HFF-Myc (cell line): ENCODE measurements at regions not wholly inside any gene's neighbourhood (a gene's known extent, or its start where the extent isn't known, plus 50 kb on each side); places are given as distances from the start of the nearest gene placed in this dataset.
"Not testable (repeated sequence)": the region's sequence is repeated elsewhere in the genome, so short reads cannot be mapped to it uniquely, and the experiment has no call there.

Experiments used
- DNase-seq: peaks from one replicate; pipeline ENCODE4 v3.0.0-alpha.2; 2011; ENCODE audit warnings: low read depth; ENCODE audit errors: extremely low read depth
- H3K4me3 ChIP-seq: replicated peaks from 2 replicates; pipeline ENCODE4 v1.5.1; 2011; ENCODE audit warnings: low read depth, mild to moderate bottlenecking, control low read depth, low read length
- CTCF ChIP-seq: IDR thresholded peaks from 2 replicates; pipeline ENCODE4 v1.5.1; 2012; ENCODE audit warnings: mild to moderate bottlenecking, low read depth, low read length, control low read depth; ENCODE audit errors: missing control alignments

DNA sequence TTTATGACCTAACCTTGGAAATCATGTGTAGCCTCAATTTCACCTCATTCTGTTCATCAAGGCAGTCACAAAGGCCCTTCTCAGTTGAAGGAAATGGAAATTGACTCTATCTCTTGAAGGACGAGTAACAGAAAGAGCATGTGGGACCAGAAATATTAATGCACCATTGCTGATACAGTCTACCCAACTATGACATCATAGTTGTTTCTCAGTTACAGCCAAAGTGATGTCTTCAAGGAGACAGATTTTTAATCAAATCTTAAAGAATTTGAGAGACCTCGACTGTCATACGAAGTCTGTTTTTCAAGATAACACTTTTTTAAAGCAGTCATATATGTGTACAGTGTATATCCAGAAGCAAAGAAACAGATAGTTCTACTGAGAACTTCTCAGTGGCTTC is 335.7 kb upstream of the PHF14 start:
- DNase-seq, result no peak
- TF ChIP-seq CTCF, result no peak
- no peak overlapping the region for H3K4me3 ChIP-seq

- H3K4me3 ChIP-seq, result no peak overlapping the region
- no peak for DNase-seq
- TF ChIP-seq CTCF, result no peak
Observed at GRCh38 chr7:10643545-10643944, 330.1 kb upstream of the PHF14 start.

- H3K4me3 ChIP-seq, result no peak overlapping the region
- TF ChIP-seq CTCF, result no peak
Observed at GRCh38 chr7:10644849-10645248, 328.8 kb upstream of the PHF14 start.

GRCh38 chr7:10646194-10646593 is 327.5 kb upstream of the PHF14 start:
- H3K4me3 ChIP-seq, result no peak overlapping the region
- TF ChIP-seq CTCF, result no peak
- no peak for DNase-seq

More at GRCh38 chr7:10644849-10645248, 328.8 kb upstream of the PHF14 start:
- DNase-seq, result no peak

DNA sequence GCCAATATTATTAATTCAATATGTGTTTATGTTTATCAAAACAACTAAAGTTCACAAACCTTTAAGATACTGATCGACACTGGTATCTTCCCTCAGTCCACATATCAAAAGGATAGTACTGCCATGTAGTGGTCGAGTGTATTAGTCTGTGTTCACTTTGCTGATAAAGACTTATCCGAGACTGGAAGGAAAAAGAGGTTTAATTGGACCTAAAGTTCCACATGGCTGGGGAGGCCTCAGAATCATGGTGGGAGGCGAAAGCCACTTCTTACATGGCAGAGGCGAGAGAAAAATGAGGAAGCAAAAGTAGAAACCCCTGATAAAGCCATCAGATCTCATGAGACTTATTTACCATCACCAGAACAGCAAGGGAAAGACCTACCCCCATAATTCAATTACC is 325.4 kb upstream of the PHF14 start:
- DNase-seq, result no peak
- TF ChIP-seq CTCF, result no peak
- H3K4me3 ChIP-seq, result no peak overlapping the region

DNA sequence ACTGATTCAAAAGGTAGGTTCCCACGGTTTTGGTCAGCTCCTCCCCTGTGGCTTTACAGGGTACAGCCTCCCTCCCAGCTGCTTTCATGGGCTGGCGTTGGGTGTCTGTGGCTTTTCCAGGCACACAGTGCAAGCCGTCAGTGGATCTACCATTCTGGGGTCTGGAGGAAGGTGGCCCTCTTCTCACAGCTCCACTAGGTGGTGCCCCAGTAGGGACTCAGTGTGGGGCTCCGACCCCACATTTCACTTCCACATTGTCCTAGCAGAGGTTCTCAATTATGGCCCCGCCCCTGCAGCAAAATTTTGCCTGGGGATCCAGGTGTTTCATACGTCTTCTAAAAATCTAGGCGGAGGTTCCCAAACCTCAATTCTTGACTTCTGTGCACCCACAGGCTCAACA is 324.6 kb upstream of the PHF14 start:
- not testable (repeated sequence) for DNase-seq

DNA sequence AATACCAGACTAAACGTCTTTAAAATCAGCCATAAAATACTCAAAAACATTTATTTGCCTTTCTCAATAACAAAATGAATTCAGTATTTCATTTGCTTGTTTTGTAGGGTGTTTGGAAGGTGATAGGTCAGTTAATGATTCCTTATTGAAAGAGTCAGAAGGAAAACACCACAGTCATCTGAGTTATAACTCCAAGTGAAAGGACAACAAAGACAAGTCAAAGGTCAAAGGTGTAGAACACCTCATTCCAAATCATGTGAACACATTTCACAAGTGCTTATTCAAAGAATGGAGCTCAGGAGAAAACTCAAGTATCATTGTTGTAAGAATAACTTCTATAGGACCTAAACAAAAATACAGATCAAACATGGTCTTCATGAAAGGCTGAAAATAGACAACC is 318.6 kb upstream of the PHF14 start:
- DNase-seq, result no peak
- no peak overlapping the region for H3K4me3 ChIP-seq
- TF ChIP-seq CTCF, result no peak

More for the DNA sequence above, 324.6 kb upstream of the PHF14 start:
- H3K4me3 ChIP-seq, result not testable (repeated sequence)

DNA sequence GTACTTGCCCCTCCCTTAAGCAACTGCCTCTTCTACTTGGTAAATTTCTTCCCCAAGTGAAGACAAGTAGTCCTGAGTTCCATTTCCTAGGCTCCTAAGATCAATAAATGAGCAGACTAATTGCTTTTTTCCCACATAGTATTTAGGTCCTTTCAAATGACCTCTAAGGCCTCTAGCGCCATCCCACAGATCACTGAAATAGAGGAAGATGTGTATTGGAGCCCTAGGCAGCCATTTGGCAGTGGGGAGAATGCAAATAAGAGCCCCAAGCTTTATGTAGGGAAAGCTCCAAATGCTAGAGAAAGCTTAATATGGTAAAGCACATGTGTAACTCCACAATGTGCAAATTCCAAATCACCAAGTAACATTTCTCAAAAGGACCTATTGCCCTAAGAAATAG is 316.5 kb upstream of the PHF14 start:
- H3K4me3 ChIP-seq, result no peak overlapping the region
- no peak for DNase-seq
- no peak for TF ChIP-seq CTCF
